ENCODE measurements at regions not wholly inside any gene's neighbourhood (a gene's known extent, or its start where the extent isn't known, plus 50 kb on each side); places are given as distances from the start of the nearest gene placed in this dataset.
"Not testable (repeated sequence)": the region's sequence is repeated elsewhere in the genome, so short reads cannot be mapped to it uniquely, and the experiment has no call there.

DNA sequence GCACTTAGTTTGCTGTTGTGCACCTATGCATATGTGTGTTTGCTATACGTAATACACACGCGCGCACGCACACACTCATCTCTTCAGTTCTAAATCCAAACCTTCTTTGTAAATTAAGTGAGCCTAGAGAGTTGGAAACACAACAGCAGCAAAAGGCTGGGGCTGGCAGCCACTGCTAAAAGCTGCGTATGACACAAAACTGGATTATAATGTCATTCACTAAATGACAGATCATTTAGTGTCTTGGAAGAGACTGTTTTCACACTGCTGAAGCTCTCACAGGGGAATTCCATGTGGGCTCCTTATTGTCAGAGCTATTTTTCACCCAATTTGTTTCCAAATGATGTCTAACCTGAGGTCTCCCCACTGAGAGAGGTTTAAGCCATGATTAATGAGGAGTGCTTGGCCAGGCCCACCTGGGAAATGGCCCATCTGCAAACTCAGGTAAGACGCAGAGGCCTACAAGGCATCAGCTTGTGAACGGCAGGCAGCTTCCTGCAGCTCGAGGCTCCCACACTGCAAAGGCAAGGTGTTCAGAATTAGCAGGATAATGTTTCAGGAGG lies 94.2 kb downstream of the OLIG3 start:
- no peak for FAIRE-seq

DNA sequence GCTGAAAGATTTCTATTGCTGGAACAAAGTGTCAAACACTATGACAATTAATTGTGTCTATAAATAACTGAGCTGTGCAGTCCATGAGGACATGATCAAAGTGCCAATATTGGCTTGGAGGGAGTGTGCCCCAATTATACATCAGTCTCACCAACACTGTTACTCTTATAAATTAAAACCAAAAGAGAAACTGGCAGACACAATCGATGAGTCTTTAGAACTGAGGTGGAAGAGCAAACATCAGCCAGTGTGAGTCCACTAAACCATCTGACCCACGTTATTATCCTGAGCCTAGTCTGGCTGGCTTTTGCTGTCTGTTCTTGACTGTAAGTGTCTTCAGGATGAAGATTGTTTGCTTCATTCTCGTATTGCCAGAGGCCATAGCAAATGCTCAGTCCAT lies 98.9 kb downstream of the OLIG3 start:
- no peak for FAIRE-seq

DNA sequence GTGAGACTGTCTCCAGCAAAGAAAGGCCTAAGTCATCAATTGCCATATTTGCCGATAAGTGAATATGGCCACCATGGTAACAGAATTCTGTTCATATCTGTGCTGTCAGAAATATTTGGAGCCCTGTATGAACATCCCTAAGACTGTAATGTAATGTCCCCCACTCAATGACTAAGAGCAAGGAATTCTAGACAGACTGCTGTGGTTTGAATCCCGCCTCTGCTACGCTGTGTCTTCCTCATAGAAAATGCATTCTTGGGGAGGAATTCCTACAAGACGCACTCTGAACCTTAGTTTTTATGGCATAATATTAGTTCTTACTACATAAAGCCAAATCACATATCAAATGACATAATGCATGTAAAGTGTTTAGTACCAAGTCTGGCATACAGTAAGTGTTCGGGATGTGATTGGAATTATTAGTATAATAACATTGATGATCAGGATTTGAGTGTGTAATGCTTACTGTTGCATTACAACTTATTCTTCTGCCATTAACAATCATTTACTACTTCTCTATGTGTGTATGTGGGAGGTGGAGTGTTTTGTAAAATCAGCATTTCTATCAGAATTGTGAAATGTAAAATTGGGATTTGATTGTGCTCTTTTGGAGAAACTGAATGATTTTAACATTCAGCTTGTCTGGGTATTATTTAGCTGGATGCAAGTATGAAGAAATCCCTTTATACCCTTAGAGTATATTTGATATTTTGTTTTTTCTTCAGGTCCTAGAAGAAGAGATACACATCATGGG lies 103.0 kb downstream of the OLIG3 start:
- no peak for FAIRE-seq

GRCh38 chr6:137390334-137390733 lies 103.9 kb downstream of the OLIG3 start:
- FAIRE-seq, result no peak

DNA sequence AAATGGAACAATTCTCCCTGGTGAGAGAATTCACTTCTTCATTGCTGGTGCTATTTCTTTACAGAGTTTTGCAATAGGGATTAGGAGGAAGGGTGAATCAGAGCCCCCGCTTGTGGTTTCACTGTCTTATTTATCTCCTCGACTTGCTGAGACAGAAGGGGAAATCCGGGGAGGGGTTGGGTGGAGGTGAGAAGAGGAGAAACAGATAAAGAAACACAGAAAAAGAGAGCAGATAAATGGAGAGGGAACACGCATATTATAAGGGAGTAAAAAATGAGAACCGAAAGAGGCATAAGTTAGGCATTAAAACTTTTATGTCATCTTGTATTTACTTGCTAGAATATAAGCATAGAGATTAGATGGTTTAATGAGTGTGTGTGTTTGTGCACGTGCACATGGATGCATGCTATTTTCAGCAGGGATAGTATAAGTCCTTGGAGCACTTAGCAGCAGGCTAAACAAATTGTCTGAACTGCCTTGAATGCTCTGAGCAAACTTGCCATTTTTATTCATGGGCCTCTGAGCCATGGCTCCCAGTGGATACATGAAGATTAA lies 105.0 kb downstream of the OLIG3 start:
- no peak for FAIRE-seq

- no peak for FAIRE-seq
Measured at GRCh38 chr6:137387096-137387764, 107.0 kb downstream of the OLIG3 start.

- not testable (repeated sequence) for FAIRE-seq
Measured at GRCh38 chr6:137383287-137383686, 110.9 kb downstream of the OLIG3 start.

DNA sequence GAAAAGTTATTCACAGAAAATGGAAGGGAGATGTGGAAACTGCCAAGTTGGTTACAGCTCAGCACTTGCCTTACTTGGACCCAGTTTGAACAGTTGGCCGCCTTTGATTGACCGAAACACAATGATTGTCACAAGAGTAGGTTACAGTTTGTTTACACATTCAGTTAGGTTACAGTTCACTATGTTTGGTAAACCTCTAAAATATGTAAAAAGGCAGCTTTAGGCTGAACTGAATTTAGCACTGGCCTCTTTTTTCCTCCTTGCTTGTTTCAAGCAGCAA lies 116.2 kb downstream of the OLIG3 start:
- FAIRE-seq, result no peak

DNA sequence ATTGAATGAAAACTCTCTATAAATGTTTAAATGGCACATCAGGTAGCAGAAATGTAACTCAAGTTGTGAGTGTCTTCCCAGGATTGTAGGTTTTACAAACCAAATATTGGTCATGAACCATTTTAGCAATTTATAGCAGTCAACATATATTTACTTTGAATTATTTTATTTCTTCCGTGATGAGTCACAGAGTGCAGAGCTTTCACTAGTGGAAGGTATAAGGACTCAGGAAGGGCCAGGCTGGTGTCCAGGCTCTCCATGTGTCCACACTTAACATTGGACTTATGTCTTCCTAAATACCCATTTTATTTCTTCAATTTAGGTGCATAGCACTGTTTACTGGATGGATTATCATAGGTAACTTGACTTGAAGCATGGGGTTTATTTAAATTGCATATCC lies 120.9 kb downstream of the OLIG3 start:
- no peak for FAIRE-seq

- no peak for FAIRE-seq
Measured at GRCh38 chr6:137372532-137372931, 121.7 kb downstream of the OLIG3 start.

GRCh38 chr6:137371634-137372016 lies 122.6 kb downstream of the OLIG3 start:
- FAIRE-seq, result no peak

- FAIRE-seq, result no peak
Measured at GRCh38 chr6:137370871-137371633, 123.1 kb downstream of the OLIG3 start.

- FAIRE-seq, result no peak
Measured at GRCh38 chr6:137369136-137369535, 125.1 kb downstream of the OLIG3 start.

GRCh38 chr6:137365707-137366437 lies 128.3 kb downstream of the OLIG3 start:
- no peak for FAIRE-seq

- FAIRE-seq, result no peak
Measured at GRCh38 chr6:137363805-137364138, 130.4 kb downstream of the OLIG3 start.

DNA sequence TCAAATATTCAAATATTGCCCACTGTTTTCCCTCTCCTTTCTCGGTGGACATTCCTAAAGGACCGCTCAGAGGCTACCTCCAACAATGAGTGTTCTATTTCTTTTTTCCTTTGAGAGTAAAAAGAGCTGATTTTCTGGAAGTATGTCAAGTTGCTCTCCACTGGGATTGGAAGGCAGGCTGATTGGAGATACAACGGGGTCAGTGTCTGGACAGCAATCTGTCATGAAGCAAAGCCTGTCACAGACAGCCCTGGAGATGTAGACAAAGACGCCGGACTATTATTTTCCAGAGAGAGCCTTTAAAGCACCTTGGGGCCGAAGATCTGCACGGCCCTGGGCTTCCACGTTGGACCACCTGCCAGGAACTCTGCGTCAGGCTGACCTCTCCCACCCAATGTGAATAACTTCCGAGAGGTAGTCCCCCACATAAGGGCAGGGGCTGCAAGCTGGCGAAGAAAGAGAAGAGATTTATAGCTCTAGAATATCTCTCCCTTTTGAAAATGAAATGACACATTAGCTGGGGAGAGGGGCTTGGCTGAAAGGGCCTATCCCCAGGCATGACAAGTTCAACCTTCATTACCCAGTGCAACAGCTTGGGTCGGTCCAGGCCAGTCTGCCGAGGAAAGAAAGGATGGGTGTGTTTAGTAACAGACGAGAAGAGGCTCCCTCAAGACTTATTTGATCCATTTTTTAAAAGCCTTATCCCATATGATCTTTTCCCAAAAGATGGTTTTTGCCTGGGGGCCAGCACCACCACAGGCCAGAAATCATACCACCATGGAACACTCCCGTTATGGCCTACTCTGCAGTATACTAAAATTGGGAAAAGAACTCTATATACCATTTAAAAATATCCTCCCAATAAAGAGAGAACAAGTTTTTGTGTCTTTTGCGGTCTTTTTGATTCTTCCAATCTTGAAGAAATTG lies 131.1 kb downstream of the OLIG3 start:
- FAIRE-seq, result no peak

GRCh38 chr6:137361701-137362100 lies 132.5 kb downstream of the OLIG3 start:
- no peak for FAIRE-seq

DNA sequence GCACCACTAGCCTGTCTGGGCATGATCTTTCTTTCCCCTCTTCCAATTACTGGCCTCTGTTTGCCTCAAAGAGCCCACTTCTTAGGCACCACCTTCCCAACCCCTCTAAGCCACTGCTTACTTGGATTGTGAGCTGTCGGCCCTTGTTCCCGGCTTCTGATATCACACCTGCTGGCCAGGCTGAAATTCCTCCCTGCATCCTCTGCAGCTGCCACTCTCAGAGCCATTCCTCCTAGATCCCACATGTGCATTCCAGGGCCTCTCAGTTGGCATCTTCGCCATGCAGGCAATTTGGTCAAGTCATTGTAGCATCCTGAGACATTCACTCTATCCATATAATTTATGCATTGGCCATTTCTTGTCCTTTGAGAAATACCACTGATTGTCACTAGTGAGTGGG lies 135.9 kb downstream of the OLIG3 start:
- no peak for FAIRE-seq

- FAIRE-seq, result no peak
Measured at GRCh38 chr6:137357948-137358266, 136.3 kb downstream of the OLIG3 start.

DNA sequence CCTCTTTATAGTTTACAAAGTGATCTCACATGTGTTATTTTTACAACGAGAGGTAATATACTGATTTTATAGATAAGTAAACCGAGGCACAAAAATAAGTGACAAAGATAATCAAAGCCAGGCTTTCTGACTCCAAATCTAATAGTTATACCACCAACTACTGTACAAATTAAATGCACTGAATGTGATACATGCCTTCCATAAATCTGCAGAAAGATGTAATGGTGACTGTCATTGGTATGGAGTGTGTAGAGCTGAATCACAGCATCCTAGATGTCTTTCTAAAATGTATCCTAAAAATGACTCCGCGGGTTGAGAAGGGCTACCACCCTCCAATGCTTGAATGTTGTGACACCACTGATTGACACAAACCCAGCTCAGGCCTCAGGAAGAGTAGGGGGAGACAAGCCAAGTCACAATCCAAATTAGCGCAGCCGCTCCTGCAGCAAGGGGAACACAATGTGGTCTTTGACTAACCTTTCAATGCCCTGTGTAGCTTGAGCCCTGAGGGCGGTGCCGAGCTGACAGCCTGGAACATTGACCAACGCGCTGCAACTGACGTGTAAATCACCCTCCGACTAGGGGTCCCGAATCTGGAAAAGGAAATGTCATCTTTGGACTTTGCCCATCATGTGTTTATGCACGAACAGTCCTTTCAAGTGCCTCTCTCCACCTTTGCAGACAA lies 136.8 kb downstream of the OLIG3 start:
- no peak for FAIRE-seq

DNA sequence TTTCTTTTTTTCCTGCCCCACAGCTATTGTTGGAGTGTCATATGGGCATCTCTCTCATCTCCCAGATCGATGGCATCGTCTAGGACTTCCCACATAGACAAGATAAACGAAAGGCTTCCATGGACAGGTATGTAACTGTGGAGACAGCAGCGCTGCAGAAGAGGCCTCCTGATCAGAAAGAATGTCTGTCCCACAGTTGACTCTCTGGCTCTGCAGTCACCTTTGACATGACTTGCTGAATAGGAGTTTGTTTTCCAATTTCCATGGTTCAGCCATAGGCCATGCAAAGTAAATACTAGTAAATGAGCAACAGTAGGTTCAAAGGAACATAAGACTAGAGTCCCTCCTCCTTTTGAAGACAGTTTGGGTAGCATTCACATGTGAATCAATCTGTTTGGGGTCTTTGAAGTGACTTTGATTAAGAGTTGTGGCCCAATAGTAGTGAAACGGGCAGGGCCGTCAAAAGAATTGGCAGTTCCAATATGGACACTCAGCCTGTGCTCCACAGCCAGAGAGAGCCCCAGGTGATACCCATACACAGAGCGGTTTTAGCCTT lies 134.7 kb upstream of the IFNGR1 start:
- FAIRE-seq, result no peak
